M059J (cell line): ENCODE measurements at regions not wholly inside any gene's neighbourhood (a gene's known extent, or its start where the extent isn't known, plus 50 kb on each side); places are given as distances from the start of the nearest gene placed in this dataset.
A peak's percentile ranks its signal among the peaks of the same experiment; 100 is the strongest.
"Not testable (repeated sequence)": the region's sequence is repeated elsewhere in the genome, so short reads cannot be mapped to it uniquely, and the experiment has no call there.

Source experiments
- DNase-seq: peaks from one replicate; pipeline ENCODE4 v3.0.0-alpha.2; 2012; ENCODE audit warnings: low read depth

DNA sequence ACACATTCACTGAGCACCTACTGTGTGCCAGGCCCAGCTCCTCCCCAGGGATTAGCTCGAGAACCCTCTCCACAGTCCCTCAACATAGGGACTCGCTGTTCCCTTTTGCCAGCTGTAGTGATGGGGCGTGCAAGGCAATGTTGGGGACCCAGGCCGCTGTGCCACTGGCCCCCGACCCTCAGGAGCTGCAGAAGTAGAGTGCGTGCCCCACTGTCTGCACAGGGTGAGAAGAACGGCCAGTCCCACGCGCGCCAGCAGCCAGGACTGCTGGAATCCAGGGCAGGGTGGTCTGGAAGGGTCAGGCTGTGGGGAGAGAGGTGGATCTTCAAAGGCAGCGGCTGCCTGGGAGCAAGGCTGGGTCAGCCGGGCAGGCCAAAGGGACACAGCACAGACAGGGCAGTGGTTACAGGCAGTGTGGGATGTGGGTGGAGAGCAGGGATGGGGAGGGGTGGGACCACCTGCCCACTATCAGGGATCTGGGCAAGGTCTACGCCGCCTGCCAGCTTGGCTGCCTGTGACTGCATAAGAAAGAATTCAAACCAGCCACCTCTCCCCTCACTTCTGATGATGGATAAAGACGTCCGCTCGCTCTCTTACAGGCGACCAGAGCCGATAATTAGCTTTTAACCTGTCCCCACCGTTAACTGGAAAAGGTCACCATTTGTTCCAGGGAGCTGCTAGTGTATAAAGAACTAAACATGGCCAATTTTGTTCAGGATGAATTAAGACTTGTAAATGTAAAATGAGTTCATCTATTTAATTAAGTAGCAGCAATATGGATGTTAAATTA, 86.7 kb upstream of the GSE1 start:
- DNase-seq: no peak

DNA sequence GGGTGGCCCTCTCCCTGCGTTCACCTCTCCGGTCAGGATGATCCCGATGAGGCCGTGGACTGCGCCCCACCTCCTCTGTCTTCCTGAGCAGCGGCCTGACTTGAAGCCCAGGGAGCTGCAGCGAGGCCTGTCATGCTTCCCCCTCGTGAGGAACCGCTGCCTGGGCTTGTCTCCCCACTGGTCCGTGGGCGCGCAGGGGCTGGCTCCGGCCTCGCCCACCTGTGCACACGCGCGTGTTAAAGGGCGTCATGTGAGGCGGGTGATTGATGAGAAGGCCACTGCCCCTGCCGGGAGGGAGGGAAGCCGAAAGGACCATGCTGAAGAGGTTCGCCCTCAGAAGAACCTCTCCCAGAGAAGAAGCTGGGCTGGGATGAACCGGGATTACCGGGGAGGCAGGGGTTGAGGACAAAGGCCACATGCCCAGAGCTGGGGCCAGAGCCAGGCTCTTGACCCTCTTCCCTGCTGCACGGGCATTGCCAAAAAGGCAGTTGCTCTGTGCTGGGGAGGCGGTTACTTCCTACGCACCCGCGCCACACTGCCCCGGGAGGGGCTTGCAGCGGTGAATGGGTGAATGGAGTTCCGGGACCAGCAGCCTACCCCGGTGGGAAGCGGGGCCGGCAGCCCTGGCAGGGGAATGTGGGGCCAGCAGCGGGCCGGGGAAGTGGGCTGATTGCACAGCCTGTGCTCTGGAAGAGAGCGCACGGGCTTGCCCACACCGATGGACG, 85.9 kb upstream of the GSE1 start:
- no peak for DNase-seq

DNA sequence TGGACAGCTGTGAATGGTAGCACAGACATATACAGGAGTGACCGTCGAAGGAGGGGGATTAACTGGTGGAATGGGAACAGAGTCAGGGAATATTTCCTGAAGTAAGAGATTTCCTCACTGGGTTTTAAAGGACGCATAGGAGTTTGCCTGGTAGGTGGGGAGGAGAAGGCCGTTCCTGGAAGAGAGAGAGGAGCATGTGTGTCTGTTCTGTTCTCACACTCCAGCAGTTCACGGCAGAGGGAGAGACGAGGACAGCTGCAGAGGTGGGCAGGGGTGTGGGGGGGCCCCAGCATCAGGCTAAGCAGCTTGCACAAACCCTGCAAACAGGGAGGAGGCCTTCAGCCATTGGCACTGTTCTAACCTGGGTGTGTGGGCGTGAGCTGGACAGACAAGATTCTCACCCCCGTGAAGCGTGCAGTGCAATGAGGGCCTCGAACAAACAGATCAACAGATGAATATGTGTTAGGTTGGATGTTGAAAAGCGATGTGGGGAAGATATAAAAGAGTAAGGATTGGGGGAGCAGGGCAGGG, 85.3 kb upstream of the GSE1 start:
- no peak for DNase-seq

DNA sequence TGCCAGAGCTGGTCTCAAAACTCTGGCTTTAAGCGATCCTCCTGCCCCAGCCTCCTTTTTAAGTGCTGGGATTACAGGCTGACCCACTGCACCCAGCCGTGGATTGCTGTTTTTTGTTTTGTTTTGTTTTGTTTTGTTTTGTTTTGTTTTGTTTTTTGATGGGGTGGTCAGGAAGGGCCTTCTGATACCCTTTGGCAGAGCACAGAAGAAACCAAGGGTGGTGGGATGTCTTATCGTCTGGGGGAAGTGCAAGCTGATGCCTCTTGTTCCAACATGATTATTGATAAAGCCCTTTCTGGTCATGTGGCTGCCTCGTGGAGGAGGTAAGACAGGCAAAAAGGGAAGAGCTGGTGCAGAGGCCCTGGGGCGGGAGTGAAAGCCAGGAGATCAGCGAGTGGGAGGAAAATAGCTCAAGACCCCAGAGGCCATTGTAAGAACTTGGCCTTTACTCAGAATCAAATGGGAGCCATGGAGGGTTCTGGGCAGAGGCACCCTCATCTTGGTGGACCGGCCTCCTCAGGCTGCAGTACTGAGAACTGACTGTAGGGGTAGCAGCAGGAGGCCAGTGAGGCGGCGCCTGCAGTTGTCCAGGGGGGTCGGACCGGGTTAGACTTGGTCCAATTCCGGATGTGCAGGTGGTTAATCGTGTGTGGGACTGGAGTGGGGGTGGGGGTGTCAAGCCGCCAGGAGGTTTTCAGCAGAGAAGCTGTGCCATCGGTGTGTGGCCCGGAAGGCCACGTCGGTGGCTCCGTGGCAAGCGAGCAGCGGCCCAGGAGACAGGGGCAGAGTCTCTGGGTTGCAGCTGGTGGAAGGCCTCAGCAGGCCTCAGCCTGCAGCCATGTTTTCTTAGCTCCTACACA, 84.4 kb upstream of the GSE1 start:
- no peak for DNase-seq

DNA sequence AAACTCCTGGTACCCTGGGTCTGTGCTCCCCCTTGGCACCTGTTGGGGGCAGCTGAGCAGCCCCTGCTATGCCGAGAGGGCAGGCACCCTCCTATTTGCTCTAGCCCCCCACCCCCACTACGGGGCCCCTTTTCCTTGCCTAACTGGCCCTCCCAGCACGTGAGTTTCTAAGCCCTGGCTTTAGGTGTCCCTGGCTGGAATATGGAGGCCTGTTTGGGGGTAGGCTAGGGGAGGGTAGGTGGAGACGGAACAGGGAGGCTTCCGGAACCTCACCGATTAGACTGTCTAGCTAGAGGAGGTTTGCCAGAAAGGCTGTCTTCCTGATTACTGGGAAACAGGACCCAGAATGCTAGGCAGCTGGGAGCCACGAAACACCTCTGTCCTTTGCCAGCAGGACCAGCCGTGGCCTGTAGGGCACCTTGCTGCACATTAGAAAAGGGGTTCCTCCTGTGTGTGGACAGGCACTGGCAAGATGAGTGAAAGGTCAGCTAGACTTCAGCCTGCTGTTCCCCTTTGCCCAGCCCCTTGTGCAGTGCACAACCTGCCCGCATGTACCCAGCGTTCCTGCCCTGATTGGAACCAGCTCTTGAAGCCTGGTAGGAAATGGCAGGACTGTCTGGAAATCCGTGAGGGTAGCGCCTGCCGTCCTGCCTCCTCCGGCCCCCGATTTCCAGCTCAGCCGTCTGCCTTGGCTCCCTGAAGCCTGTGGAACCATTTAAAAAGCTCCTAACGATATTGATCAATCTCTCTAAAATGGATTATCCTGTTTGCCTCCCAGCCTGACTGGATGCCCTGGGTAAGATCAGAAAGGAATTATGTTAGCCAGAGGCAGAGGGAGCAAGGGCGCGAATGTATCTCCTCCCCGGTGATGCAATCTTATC, 83.4 kb upstream of the GSE1 start:
- no peak for DNase-seq

DNA sequence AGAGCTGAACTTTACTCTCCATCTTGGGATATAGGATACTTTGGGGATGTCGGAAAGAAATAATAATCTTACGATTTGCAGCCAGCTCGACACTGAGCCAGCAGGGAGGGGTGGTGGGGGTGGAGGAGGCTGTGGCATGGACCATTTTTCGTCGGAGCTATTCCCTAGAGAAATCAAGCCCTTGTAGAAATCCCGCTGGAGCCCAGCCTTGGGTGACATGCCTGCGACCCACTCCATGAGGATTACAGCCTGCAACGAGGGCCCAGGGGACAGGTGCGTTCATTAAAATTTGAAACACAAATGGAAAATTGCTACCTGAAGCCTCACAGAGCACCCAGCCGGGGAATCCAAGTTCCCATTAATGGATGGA, 82.8 kb upstream of the GSE1 start:
- DNase-seq: no peak

DNA sequence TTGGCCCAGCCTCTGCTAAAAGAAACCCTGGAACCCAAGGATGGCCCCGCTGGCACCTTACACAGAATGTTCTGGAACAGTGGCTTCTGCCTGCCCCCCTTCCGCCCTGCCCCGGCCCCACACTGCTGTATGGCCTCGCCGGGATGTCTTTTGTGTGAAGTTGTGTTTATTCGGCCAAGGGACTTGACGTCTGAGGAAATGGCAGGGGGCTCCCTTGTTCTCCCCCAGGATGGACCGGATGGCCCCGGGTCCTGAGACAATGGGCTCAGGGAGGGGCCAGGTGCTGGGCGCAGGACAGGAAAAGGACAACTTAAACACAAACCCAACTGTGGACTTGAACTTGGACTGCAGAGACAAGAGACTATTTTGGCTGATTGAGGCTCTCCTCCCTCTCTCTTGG, 81.6 kb upstream of the GSE1 start:
- DNase-seq: no peak

DNA sequence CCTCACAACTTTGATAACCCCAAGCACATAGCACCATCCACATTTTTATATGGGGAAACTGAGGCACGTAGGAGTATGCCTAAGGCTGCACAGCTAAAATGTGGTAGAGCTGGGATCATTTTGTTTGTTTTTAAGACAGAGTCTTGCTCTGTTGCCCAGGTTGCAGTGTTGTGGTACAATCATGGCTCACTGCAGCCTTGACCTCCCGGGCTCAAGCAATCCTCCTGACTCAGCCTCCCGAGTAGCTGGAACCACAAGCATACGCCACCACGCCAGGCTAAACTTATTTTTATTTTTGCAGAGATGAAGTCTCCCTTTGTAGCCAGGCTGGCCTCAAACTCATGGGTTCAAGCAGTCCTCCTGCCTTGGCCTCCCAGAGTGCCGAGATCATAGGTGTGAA, 81.0 kb upstream of the GSE1 start:
- DNase-seq: no peak

DNA sequence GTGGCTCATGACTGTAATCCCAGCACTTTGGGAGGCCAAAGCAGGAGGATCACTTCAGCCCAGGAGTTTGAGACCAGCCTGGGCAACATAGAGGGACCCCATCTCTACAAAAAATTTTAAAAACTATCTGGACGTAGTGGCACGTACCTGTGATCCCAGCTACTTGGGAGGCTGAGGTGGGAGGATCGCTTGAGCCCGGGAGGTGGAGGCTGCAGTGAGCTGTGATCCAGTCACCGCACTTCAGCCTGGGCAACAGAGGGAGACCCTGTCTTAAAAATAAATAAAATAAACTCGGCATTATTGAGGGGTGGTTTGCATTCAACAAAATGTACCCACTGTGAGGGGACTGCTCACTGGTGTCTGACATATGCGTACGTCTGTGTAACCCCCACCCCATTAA, 79.5 kb upstream of the GSE1 start:
- DNase-seq: not testable (repeated sequence)

DNA sequence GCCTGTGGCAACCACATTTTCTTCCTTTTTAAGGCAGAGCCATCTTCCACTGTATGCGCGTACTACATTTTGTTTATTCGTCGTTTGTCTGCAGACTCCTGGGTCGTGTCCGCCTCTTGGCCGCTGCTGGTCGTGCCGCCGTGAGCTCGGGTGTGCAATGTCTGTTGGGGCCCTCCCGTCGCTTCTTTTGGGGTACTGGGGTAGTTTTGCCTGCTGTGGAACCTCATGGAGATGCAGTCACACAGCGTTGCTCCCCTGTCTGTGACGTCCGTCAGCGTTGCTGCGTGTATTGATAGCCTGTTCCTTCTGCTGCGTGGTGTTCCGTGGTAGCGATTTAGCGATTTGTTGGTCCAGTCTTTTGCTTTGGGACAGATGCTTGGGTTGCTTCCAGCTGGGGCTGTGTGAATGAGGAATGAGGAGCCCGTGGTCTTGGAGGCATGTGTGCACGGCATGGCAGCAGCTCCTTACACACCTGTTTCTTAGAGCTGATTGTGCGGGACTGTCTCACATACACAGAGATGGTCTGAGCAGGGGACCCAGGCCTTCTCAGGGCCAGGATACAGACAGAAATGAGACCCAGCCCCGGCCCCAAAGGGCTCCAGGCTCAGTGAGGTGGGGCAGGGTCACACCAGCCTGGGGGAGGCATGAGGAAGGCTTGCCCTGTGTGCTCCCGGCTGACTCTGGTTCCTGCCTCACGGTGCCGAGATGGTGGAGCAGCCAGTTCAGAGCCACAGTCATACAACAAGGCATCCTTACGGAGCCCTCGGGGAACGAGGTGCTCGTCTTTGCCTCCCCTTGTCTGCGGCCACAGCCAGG, 78.4 kb upstream of the GSE1 start:
- DNase-seq: no peak

DNA sequence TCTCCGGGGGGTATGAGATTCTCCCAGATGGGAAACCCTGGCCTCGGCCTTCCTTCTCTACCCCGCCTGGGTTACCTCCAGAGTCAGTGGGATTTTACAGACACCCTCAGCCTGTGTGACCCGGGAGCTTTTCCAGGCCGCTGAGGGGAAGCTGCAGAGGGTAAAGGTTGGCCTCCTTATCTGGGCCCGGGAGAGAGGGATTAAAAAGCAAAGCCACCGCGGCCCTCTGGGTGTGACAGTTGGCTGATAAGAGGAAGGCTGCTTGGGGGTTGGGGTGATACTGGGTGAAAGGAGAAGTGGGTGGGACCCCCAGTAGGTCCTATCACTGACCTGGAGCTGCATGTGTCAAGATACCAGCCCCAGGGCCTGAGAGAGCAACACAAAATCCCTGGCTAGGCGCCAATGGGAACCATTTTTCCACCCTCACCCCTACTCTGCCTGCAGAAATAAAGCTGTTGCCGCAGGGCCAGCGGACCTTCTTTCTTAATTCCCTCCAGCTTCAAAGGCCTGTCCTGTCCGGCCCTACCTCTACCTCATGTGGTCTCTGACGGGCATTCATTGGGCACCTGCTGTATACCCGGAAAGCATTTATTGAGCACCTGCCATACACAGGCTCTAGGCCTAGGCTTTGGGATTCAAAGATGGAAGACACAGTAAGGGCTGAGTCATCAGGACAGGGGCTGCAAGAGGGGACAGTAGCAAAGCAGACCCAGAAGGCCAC, 77.6 kb upstream of the GSE1 start:
- no peak for DNase-seq

DNA sequence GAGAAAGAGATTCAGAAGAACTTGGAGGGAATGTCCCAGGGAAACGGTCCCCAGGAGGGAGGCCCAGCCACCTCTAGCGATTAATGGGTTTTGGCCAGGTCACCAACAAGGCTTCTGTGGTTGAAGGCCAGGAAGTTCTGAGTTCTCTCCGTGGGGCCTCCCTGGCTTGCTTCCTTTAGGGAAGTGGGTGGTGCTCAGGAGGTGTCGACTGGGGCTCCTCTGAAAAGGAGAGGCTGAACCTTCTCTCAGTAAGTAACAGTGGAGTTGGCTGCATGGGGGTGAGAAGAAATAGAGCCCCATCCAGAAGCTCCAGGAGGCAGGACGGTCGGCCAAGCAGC, 77.1 kb upstream of the GSE1 start:
- DNase-seq: peak; percentile 54

DNA sequence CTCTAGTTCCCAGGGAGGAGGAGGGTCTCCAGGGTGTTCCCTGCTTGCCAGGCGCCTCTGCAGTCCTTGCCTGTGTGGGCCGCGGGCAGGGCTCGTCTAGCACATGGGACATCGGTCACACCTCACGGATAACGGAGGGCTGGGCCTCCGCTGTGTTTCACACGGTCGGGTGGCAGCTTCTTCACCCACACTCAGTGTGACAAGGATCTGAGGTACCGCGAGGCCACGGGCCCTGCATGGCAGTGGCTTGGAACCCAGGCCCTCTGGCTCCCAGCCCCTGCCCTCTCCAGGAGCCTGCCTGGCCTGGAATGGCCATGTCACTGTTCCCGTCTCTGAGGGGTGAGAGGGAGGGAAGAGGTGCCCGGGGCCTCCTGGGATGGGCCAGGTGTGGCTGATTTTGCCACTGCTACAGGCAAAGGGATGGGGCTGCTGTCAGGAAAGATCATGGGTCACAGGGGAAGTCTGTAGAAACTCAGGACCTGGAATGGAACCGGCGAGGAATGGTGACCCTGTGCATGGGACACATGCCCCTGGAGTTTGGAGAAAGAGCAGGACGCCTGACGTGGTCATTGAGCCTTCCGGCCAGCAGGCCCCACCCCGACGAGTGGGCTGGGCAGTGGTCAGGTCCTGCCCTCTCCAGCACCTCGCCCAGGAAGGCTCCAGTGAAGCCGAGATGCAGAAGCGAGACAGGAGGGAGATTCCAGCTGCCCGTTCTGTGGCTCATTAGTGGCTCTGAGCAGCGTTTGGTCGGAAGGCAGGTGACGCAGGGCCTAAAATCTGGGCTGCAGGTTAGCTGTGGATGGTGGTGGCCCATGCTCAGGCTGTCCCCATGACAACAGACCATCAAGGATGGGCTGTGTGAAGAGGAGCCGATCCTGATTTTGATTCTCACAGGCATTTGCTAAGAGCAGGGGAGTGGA, 76.5 kb upstream of the GSE1 start:
- no peak for DNase-seq

DNA sequence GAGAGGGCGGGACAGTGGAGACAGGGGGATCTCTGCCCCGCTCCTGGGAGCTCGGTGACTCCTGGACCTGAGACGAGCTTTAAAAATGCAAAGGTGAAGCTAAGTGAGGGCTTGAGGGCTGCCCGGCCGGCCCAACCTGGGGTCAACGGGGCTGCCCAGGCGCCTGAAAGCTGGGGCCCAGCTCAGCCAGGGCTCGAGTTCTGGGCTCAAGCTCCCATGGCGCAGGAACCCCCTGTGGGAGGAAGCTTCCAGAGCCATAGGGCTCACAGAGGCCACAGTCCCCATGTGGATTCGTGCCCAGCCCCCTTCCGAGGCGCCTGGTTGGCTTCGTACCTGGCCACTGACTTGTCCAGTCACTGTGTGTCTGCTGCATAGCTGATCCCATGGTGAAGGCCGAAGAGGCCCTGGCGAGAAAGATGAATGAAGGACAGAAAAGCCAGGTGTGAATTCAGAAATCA, 75.8 kb upstream of the GSE1 start:
- no peak for DNase-seq

DNA sequence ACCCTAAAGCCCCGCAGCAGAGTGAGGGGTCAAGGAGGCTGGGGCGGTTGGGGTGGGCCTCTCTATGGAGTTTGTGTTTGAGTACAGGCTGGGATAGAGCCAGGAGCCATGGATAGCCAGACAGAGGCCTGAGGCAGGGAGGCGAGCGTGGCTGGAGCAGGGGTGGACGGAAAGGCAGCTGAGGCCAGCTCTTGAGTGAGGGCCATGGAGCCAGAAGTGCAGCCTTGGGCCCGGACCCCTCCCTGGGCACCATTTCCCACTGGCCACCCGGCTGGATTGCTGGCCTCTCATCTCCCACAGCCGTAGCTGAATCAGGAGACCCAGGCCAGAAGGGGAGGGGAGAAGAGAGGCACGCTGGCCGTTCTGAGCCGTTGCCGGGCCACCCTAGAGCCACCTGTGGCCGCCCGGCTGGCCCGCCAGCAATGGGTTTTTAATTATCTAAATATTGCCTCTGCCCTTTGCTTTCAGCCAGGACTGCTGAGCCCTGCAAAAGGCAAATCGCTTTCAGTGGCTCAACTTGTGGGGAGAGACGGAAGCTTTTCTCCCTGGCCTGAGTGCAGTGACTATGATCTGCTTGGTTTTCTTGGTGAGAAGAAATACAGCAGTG, 75.2 kb upstream of the GSE1 start:
- DNase-seq: no peak

DNA sequence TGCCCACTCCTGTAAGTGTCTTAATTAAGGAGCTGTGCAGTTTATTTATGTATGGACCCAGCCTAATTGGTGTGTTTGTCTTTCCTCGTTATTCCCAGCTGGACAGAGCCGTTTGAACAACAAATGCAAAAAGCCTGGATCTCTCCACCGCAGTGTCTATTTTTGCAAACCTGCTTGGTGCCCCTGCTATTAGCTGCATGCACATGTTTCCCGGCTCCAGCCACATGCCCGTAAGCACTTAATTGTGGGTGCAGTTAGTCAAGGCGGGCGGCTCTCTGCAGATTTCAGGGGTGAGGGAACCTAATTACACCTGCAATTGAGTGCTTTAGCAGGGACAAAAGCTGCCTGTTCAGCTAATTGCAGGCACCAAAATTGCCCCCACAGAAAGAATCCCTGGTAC, 74.0 kb upstream of the GSE1 start:
- DNase-seq: no peak

DNA sequence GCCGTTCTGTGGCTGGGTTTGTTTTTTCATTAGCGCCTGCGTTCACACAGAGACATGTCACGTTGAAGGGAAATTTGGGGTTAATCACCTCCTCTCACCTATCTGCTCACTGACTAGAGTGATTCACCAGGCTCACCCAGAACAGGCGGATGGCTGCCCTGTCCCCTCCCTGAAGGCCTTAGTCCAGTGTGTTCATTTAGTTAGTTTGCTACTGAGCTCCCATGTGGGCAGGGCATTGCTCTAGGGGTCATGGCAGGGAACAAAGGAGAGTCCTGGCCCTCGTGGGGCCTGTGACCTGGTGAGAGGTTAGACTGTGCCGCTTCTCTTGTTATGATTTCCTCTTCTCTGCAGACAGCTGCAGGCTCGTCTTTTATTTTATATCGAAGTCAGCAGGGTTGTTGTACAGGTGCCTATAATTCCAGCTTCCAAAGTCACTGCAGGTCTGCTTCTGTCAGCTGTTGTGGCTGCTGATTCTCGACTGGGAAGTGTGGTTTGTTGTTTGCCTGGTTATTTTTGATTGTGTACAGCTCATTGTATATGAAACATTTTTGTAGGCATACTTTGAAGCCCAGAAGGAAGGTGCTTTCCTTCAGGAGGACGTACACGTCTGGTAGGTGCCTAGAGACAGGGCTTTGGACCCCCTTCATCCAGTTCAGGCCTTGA, 73.4 kb upstream of the GSE1 start:
- no peak for DNase-seq

DNA sequence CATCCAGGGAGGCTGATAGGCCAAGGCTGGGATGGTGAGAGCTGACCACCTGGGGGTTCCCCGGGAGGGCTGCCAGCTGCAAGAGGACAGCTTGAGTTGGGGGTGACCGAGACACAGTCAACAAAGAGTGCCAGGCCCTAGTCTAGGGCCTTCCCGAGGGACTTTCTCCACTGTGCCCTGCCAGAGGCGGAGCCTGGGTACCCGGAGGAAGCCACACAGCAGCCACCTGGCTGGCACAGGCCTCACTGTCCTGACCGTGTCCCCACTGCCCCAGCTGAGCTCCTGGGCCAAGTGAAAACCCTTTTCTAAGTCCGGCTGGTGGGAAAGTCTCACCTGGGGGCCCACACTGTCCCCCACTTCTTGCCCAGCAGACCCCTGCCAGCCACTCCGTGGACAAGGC, 71.9 kb upstream of the GSE1 start:
- no peak for DNase-seq
